SKM-1 (cell line): ENCODE measurements at regions not wholly inside any gene's neighbourhood (a gene's known extent, or its start where the extent isn't known, plus 50 kb on each side); places are given as distances from the start of the nearest gene placed in this dataset.

Source experiments
- DNase-seq: peaks from one replicate; lab custom pipeline; 2025; ENCODE audit not compliant: unreplicated experiment; lab: John Stamatoyannopoulos, UW

GRCh38 chr10:31263903-31264302 lies 55.1 kb upstream of the ZEB1 start:
- DNase-seq = no peak

- no peak for DNase-seq
These were observed 50.3 kb upstream of the ZEB1 start for GRCh38 chr10:31268444-31269303.
